BJ (cell line): ENCODE measurements at regions not wholly inside any gene's neighbourhood (a gene's known extent, or its start where the extent isn't known, plus 50 kb on each side); places are given as distances from the start of the nearest gene placed in this dataset.

Experiments used
- CTCF ChIA-PET: fragments of 350-600 bp; formaldehyde crosslinking; extraction: SDS; loops from one replicate; lab custom pipeline; 2021; ENCODE audit warnings: antibody characterized with exemption, inconsistent platforms; lab: Yijun Ruan, JAX
- POLR2A ChIA-PET: fragments of 300-600 bp; sonication (Branson Sonifier 250); formaldehyde crosslinking; extraction: SDS; loops from one replicate; lab custom pipeline; 2021; ENCODE audit warnings: antibody characterized with exemption; lab: Charles Lee
- DNase-seq: peaks from one replicate; pipeline ENCODE4 v3.0.0-alpha.2; 2011; ENCODE audit warnings: low read depth
- H3K27me3 ChIP-seq: 2 replicates; pipeline ENCODE4 v1.6.0; 2011; ENCODE audit warnings: low read length; ENCODE audit not compliant: control insufficient read depth, insufficient read depth
- H3K36me3 ChIP-seq: 2 replicates; pipeline ENCODE4 v1.5.1; 2011; ENCODE audit warnings: low read length; ENCODE audit not compliant: control insufficient read depth, insufficient read depth
- H3K4me3 ChIP-seq: 2 replicates; pipeline ENCODE4 v1.5.1; 2011; ENCODE audit warnings: low read depth, mild to moderate bottlenecking, control low read depth, low read length
- CTCF ChIP-seq: IDR thresholded peaks from 2 replicates; pipeline ENCODE4 v1.5.1; 2011; ENCODE audit warnings: low read depth, mild to moderate bottlenecking, control low read depth, inconsistent platforms, low read length, moderate library complexity; ENCODE audit not compliant: insufficient read depth

- CTCF ChIA-PET = interaction anchor here (0.7 to 2.3 kb wide), 9 partner anchors 9 to 1164 kb away, joined by 3 to 16 read pairs (median 3); no protein-coding TSS in a partner anchor
- POLR2A ChIA-PET = no interaction called here
- H3K27me3 ChIP-seq = peaks cover 2% of the 10 kb centered on the region; the same call in 1 of the 2 replicates
- peak; percentile 85 for TF ChIP-seq CTCF
- H3K36me3 ChIP-seq = no peaks in the 10 kb centered on the region
- no peak for DNase-seq
- H3K4me3 ChIP-seq = no peak overlapping the region
Observed at GRCh38 chr18:25896178-25896780, 194.1 kb downstream of the SS18 start.

- Histone ChIP-seq H3K27me3 (peaks cover 2% of the 10 kb centered on the region; the same call in 1 of the 2 replicates), H3K36me3 (no peaks in the 10 kb centered on the region), H3K4me3 (no peak overlapping the region)
- POLR2A ChIA-PET = no interaction called here
- TF ChIP-seq CTCF = no peak
- CTCF ChIA-PET = interaction anchor here (0.6 to 2.3 kb wide), 6 partner anchors 10 to 568 kb away, joined by 3 to 16 read pairs (median 4); no protein-coding TSS in a partner anchor
- no peak for DNase-seq
Observed at GRCh38 chr18:25895518-25895917, 194.9 kb downstream of the SS18 start.

- ChIA-PET POLR2A (no interaction called here), CTCF (interaction anchor here (1.4 to 3.5 kb wide), 2 partner anchors 9 to 10 kb away, joined by 3 to 16 read pairs; no protein-coding TSS in a partner anchor)
- H3K36me3 ChIP-seq = no peaks in the 10 kb centered on the region
- H3K4me3 ChIP-seq = no peak overlapping the region
- H3K27me3 ChIP-seq = no peaks in the 10 kb centered on the region; the same call in 1 of the 2 replicates
- no peak for DNase-seq
- TF ChIP-seq CTCF = no peak
Observed at GRCh38 chr18:25886283-25886682, 204.1 kb downstream of the SS18 start.

- TF ChIP-seq CTCF = no peak
- Histone ChIP-seq H3K4me3 (no peak overlapping the region), H3K36me3 (no peaks in the 10 kb centered on the region), H3K27me3 (no peaks in the 10 kb centered on the region; the same call in 1 of the 2 replicates)
- no peak for DNase-seq
- ChIA-PET CTCF (interaction anchor here (1.3 kb wide), 1 partner anchor 11 kb away, joined by 5 read pairs; no protein-coding TSS in a partner anchor), POLR2A (no interaction called here)
Observed at GRCh38 chr18:25883091-25883490, 207.3 kb downstream of the SS18 start.

- no peak for DNase-seq
- POLR2A ChIA-PET = no interaction called here
- no peak for TF ChIP-seq CTCF
- CTCF ChIA-PET = no interaction called here
- Histone ChIP-seq H3K27me3 (no peaks in the 10 kb centered on the region; the same call in 1 of the 2 replicates), H3K4me3 (no peak overlapping the region), H3K36me3 (no peaks in the 10 kb centered on the region)
Observed at GRCh38 chr18:25881149-25881548, 209.3 kb downstream of the SS18 start.
